ENCODE measurements at regions not wholly inside any gene's neighbourhood (a gene's known extent, or its start where the extent isn't known, plus 50 kb on each side); places are given as distances from the start of the nearest gene placed in this dataset.

DNA sequence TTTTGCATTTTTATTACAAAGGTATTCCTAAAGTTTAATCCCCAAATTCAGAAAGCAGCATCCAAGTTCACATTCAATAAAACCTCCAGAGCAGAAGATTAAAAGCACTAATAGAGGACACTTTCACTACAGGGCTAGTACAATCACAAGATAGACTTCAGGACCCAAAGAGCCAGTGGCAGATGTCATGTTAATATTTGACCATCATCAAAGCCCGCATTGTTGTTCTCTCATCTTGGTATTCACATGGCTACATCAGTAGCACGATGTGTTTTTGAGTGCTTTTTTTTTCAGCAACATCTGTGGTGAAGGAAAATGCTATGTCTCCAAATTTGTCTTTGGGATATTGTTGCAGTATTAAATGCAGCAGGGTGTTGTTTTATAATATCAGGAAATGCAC lies 134.3 kb downstream of the ARL4A start:
- TF ChIP-seq EZH2 (IDR thresholded peaks at IDR 0.05) (no peak), POLR2AphosphoS5 (IDR thresholded peaks at IDR 0.05; ENCODE audit: borderline replicate concordance, low read depth, low read length) (no peak), FOXP2 (optimal IDR thresholded peaks at IDR 0.05; ENCODE audit: control extremely low read depth, extremely low read length, insufficient read depth) (no peak)
